ENCODE measurements at regions not wholly inside any gene's neighbourhood (a gene's known extent, or its start where the extent isn't known, plus 50 kb on each side); places are given as distances from the start of the nearest gene placed in this dataset.

DNA sequence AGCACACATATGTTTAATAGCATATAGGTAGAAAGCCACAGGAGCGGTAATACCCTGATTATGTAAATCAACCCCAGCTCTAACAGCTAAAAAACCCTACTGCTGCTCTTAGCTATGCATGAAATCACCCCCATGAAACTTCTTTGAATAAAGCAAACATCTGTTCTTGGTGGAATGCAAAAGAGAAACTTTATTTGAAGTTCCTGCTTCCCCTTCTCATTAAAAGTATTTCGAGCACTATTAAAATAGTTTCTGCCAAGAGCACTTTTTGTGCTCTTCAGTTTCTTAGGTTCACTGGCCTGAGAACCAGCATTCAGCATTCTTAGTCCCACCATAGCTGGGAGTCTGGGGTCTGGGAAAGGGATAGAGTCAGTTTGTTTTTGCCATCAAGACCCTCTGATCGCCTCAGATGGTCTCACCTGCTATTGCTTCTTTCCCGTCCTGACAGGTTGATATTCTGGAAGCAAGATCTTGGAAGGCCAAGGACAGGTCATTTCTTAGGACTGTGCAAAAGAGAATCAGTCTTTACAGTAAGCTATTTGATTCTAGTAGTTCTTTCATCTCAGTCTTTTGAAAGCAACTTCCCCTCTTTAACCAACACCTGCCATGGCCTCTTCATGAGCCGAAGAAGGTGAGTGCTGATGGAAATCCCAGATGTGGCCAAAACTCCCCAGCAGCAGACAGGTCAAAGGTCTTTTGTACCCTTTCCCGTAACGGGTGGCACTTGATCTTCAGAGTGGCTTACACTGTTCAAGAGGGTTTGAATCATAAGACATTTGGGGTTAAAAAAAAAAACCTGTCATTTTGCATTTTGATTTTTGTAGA is 76.5 kb upstream of the TMEM170B start:
- TF ChIP-seq POLR2A (IDR thresholded peaks at IDR 0.05), result no peak
- TF ChIP-seq CTCF (IDR thresholded peaks at IDR 0.05 in 8 of 11, conservative IDR thresholded peaks at IDR 0.05 in 3 of 11), result no peak
- TF ChIP-seq POLR2AphosphoS5 (IDR thresholded peaks at IDR 0.05), result no peak
- Histone ChIP-seq H3K27me3 (replicated peaks in 1 of 7) (no peaks in the 10 kb centered on the region), H3K36me3 (no peaks in the 10 kb centered on the region), H3K27ac (peak overlapping the region; percentile 45 to 86 (median 68)), H3K4me1 (peaks cover 21 to 58% (median 47%) of the 10 kb centered on the region in 6 donors), H3K4me3 (peak overlapping the region in 1 of 8 donors; percentile 34), H3K9me3 (peaks cover 0 to 10% (median 0%) of the 10 kb centered on the region in 8 donors)
- DNase-seq, result no peak
- 51 to 63% (median 55%) methylated on average over 7 of the region's 7 CpGs for WGBS, 5 donors
- intact Hi-C loops (cut with DNase I; ENCODE audit: low total_unique reads), result no loop called here

DNA sequence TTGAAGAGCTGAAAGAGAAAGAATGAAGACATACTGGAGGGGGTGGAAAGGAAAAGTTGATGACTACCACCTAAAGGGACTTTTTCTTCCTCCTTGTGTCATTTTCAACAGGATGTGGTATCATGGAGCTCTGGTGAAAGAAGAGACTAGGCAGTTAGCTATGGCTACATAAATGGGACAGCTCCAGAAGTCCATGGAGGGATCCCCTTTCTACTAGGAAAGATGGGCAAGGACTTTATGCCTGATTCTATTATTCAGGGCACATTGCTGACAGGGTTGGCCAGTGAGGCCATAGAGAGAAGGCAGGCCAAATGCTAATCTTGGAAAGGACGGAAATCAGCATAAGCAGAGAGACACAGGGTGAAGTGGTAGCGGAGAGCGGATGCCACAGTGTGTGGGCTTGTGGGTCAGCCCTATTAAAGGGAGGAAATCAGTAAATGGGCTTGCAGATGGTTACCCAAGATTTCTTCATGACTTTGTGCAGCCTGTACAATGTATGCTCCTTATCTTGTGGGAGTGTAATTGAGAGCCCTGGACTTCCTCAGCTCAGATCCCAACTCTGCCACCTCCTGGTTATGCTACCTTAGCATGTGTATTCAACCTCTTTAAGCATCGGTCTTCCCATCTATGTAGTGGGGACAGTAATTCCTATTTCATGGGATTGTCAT is 77.4 kb upstream of the TMEM170B start:
- Histone ChIP-seq H3K4me1 (peaks cover 21 to 64% (median 47%) of the 10 kb centered on the region in 6 donors), H3K4me3 (peak overlapping the region in 1 of 8 donors; percentile 34), H3K27me3 (replicated peaks in 1 of 7) (no peaks in the 10 kb centered on the region), H3K27ac (peak overlapping the region; percentile 45 to 86 (median 70)), H3K9me3 (peaks cover 0 to 11% (median 0%) of the 10 kb centered on the region in 8 donors), H3K36me3 (no peaks in the 10 kb centered on the region)
- intact Hi-C loops (cut with DNase I; ENCODE audit: low total_unique reads), result no loop called here
- 49 to 85% (median 62%) methylated on average over 4 of the region's 4 CpGs for WGBS, 5 donors
- TF ChIP-seq CTCF (IDR thresholded peaks at IDR 0.05 in 8 of 11, conservative IDR thresholded peaks at IDR 0.05 in 3 of 11) (peak in 3 of 11 experiments; percentile 16 to 22 (median 18)), POLR2AphosphoS5 (IDR thresholded peaks at IDR 0.05) (peak in 1 of 3 donors; percentile 45), POLR2A (IDR thresholded peaks at IDR 0.05) (no peak)
- no peak for DNase-seq

DNA sequence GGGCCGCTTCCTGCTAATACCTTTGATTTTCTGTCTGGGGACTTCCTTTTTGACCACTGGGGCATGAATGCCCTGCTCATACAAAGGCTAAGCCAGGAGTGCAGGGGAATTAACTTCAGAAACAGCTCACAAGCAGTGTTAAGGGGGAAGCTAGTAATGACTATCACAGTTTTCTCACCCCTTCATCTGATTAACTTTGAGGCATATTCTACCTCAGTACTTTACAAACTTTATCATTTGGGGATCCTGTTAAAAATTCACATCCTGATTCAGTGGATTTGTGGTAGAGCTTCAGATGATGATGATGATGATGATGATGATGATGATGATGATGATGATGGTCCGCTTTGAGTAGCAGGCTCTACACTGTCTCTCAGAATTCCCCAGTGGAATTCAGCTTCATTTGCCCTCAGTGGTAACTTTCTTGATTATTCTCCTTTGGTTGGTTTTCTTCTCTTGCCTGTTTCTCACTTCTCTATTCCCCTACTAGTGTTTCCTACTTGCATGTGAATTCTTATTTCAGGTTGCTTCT is 78.4 kb upstream of the TMEM170B start:
- Histone ChIP-seq H3K9me3 (peaks cover 0 to 11% (median 0%) of the 10 kb centered on the region in 8 donors), H3K27me3 (replicated peaks in 1 of 7) (no peaks in the 10 kb centered on the region), H3K4me3 (no peak overlapping the region), H3K27ac (peak overlapping the region in 6 of 8 donors; percentile 30 to 86 (median 72)), H3K36me3 (no peaks in the 10 kb centered on the region), H3K4me1 (peaks cover 21 to 64% (median 47%) of the 10 kb centered on the region in 6 donors)
- TF ChIP-seq CTCF (IDR thresholded peaks at IDR 0.05 in 8 of 11, conservative IDR thresholded peaks at IDR 0.05 in 3 of 11) (no peak), POLR2AphosphoS5 (IDR thresholded peaks at IDR 0.05) (no peak), POLR2A (IDR thresholded peaks at IDR 0.05) (no peak)
- 60 to 78% (median 71%) methylated on average over 2 of the region's 2 CpGs for WGBS, 5 donors
- intact Hi-C loops (cut with DNase I; ENCODE audit: low total_unique reads), result no loop called here
- DNase-seq, result no peak
